VCaP (cell line): ENCODE measurements at regions not wholly inside any gene's neighbourhood (a gene's known extent, or its start where the extent isn't known, plus 50 kb on each side); places are given as distances from the start of the nearest gene placed in this dataset.

Experiments
- H3K27ac ChIP-seq: fragments of 450-650 bp; 2 replicates; pipeline ENCODE4 v1.5.1; 2017
- TF ChIP-seq, protein P1 (sequence below): fragments of 450-650 bp; conservative IDR thresholded peaks from 2 replicates; pipeline ENCODE4 v1.5.1; 2017; ENCODE audit warnings: mild to moderate bottlenecking, moderate library complexity

DNA sequence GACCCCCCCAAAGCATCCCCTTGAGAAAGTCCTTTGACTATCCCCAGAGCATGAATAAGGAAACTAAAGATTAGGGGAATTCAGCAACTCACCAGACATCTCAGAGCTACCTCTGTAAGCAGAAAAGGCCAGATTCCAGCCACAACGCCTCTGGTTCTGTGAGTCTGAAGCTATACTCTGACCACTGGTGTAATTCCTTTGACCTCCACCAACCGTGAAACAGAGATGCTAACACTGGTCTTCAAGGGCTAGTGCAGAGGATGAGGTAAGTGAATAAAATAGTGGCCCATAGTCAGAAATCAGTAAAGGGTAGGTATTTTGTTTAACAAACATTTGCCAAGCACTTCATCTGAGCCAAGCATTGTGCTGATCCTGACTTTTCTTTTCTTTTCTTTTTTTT lies 353.4 kb downstream of the NPIPA8 start:
- TF ChIP-seq, protein P1, sequence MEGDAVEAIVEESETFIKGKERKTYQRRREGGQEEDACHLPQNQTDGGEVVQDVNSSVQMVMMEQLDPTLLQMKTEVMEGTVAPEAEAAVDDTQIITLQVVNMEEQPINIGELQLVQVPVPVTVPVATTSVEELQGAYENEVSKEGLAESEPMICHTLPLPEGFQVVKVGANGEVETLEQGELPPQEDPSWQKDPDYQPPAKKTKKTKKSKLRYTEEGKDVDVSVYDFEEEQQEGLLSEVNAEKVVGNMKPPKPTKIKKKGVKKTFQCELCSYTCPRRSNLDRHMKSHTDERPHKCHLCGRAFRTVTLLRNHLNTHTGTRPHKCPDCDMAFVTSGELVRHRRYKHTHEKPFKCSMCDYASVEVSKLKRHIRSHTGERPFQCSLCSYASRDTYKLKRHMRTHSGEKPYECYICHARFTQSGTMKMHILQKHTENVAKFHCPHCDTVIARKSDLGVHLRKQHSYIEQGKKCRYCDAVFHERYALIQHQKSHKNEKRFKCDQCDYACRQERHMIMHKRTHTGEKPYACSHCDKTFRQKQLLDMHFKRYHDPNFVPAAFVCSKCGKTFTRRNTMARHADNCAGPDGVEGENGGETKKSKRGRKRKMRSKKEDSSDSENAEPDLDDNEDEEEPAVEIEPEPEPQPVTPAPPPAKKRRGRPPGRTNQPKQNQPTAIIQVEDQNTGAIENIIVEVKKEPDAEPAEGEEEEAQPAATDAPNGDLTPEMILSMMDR = no peak
- no peak overlapping the region for H3K27ac ChIP-seq

DNA sequence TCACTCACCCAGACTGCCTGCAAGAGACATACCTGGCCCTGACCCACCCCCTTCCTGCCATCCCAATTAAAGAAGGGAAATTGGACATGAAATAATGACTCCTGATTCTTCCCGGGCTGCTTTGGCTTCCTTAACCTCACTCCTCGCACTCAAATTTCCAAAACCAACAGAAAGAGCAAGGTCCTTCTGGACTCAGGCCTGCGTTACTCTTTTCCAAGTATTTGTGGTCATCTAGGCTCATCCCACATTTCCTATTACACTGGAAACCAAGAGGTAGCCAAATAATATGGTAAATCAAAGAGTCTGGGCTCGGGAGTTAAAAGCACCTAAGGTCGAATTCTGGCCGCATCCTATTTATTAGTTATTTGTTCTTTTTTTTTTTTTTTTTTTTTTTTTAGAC lies 359.3 kb downstream of the NPIPA8 start:
- TF ChIP-seq, protein P1 = no peak

DNA sequence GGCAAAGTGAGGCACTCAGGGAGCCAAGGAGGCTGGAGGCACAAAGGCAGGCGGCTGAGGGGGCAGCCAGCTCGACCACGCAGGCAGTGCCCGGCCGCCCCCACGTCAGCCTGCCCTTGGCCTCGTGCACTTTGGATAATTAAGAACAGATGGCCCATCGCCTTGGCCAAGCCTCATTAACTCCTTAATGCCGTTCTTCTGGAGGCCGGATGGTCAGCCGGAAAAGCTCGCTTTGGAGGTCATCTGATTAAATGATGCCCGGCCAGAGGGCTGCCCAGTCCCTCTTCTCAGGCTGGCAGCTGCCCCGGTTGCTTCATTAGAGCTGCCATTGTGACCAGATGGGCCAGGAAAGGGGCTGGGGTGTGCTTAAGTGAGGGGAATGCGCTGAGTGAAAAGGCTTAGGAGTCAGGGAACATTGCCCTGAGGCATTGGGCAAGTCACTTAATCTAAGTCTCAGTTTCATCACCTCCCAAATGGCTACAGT lies 364.0 kb downstream of the NPIPA8 start:
- no peak overlapping the region for H3K27ac ChIP-seq
- TF ChIP-seq, protein P1 = no peak

More for the DNA sequence above, 359.3 kb downstream of the NPIPA8 start:
- no peak overlapping the region for H3K27ac ChIP-seq

DNA sequence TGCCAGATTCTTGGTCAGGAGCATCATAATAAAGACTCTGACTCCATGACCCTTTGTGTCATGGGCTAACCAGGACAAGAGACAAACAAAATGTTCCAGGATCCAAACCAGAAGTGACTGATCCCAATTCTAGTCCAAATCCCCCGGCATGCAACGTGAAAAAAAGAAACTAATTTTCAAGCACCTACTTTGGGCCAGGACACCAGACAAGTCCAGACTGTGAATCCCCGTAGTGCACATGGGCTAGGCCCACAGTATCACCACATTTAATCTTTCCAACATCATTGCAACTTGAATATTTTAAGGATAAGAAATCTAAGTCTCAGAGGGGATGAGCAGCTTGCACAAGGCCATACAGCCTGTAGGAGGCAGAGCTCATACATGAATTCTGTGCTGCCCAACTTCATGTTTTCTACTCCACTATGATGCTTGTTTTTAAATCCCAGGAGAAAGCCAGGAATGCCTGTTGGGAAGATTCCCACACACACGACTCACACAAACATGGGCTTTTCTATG lies 365.7 kb downstream of the NPIPA8 start:
- no peak overlapping the region for H3K27ac ChIP-seq
- TF ChIP-seq, protein P1 = no peak; the same call in 1 of the 2 replicates

DNA sequence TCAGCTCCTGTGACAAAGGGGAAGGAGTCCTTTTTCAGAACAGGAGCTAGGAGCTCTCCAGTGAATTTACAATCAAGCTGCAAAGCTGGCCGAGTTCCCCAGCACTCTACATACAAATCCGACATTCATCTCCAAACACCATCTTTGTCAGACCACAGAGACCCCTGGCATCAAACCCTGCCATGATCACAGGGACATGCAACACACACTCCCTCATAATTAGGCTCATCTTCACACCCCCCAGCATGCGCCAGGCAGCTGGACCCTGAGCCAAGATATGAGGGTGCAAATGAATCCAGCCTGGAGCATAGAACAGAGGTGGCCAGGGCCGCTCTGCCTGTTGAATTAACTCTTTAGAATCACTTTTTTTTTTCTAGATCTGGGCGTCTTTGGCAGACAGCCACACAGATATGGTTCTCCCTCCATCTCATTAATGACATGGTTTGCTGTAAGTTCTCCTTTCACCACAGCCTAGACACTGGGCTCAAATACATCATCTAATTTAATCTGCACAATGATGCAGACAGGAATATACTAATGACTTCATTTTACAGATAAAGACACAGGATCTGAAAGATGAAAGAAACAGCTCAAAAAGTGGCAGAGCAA lies 366.3 kb downstream of the NPIPA8 start:
- H3K27ac ChIP-seq = no peak overlapping the region

DNA sequence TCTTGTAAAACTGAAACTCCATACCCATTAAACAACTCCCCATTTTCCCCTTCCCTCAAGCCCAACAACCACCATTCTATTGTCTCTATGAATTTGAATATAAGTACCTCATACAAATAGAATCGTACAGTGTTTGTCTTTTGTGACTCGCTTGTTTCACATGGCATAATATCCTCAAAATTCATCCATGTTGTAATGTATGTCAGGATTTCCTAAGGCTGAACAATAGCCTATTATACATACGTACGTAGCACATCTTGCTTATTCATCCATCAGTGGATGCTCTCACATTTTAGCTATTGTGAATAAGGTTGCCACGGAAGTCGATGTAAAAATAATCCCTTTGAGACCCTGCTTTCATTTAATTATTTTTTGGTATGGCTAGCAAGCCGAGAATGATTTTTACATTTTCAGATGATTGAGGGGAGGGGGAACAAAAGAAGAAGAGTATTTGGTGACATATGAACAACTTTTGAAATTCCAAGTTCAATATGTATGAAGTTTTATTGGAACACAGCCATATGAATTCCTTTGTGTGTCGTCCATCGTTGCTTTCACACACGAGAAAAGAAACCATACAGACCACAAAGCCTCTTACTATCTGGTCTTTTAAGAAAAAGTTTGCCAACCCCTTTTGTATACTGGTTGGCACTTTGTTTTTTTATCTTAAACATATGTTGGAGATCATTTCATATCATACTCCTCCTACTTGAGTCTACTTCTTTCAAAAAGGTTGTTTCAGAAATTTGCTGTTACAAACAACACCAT lies 371.2 kb downstream of the NPIPA8 start:
- H3K27ac ChIP-seq = no peak overlapping the region
- TF ChIP-seq, protein P1 = no peak

More for the DNA sequence above, 366.3 kb downstream of the NPIPA8 start:
- TF ChIP-seq, protein P1 = no peak

DNA sequence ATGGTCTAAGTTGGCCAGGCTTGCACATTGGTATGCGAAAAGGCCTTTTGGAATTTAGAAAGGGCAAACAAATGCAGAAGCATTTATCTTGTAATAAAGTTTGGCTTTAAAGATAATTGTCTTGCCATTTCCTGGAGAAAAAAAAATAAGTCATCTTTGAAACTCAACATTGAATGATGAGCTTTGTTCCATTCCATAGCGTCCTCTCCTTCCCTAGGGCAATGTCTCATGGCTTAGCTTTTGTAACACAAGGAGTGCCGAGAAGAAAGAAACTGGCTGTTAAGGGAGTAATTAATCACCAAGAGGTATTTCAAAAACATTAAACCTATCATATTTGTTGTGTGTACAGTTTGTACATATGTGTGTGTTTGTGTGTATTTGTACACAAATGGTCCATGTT lies 372.3 kb downstream of the NPIPA8 start:
- TF ChIP-seq, protein P1 = no peak
- H3K27ac ChIP-seq = no peak overlapping the region
